Bronchial epithelial cell (primary cell): ENCODE measurements at regions not wholly inside any gene's neighbourhood (a gene's known extent, or its start where the extent isn't known, plus 50 kb on each side); places are given as distances from the start of the nearest gene placed in this dataset.
A peak's percentile ranks its signal among the peaks of the same experiment; 100 is the strongest.
"Not testable (repeated sequence)": the region's sequence is repeated elsewhere in the genome, so short reads cannot be mapped to it uniquely, and the experiment has no call there.

ENCODE experiments used
- DNase-seq: peaks from one replicate; pipeline ENCODE4 v3.0.0-alpha.2; 2010; ENCODE audit warnings: low read depth
- FAIRE-seq: peaks from 2 replicates; lab custom pipeline; 2011; peaks lifted over from hg19 to GRCh38; lab: Jason Lieb, UNC
- H3K27me3 ChIP-seq: 2 replicates; pipeline ENCODE4 v1.5.1; 2011; ENCODE audit warnings: low read length; ENCODE audit not compliant: control insufficient read depth, insufficient read depth
- H3K36me3 ChIP-seq: 2 replicates; pipeline ENCODE4 v1.5.1; 2011; ENCODE audit warnings: low read length; ENCODE audit not compliant: control insufficient read depth, insufficient read depth
- H3K4me3 ChIP-seq: 2 replicates; pipeline ENCODE4 v1.5.1; 2011; ENCODE audit warnings: mild to moderate bottlenecking, low read depth, low read length, control low read depth
- CTCF ChIP-seq: IDR thresholded peaks from 2 replicates; pipeline ENCODE4 v1.5.1; 2011; ENCODE audit warnings: mild to moderate bottlenecking, moderate library complexity, low read length, control low read depth, inconsistent platforms; ENCODE audit not compliant: insufficient read depth, severe bottlenecking

DNA sequence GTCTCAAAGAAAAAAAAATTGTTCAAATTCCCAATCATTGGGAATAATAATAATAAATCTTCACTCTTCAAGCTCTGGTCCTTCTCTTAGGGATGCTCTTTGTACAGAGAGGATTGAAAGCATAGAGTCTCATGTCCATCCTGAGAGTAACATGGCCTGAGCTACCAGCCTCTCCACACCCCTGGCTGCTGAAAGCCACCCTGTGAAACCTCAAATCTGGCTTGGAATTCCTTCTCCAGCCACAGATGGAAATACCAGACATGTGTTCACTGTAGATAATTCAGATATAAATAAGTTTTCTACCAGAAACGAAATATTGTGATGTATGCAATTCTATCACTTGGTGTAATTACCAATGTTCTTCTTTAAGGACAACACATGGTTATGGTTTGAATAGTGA lies 140.6 kb downstream of the ARSF start:
- no peaks in the 10 kb centered on the region for H3K36me3 ChIP-seq
- no peak for TF ChIP-seq CTCF
- DNase-seq, result no peak
- H3K27me3 ChIP-seq, result no peaks in the 10 kb centered on the region
- FAIRE-seq, result no peak
- H3K4me3 ChIP-seq, result no peak overlapping the region

DNA sequence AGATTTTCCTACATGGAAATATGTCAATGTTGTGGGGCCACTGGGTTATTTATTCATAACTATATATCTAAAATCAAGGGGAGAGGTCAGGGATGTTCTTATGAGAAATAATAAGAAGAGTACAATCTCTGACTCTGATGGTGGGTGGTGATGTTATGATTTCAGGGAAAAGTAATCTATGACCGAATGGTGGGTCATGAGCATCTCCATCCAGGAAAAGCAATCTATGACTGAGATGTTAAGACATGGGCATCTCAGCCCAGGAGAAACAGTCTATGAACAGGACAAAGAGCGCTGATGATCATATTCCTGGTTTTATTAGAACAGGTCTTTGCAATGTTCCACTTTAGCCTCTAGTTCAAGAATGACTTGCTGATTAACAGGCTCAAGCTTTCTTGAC lies 137.1 kb downstream of the ARSF start:
- Histone ChIP-seq H3K36me3 (no peaks in the 10 kb centered on the region), H3K4me3 (no peak overlapping the region), H3K27me3 (no peaks in the 10 kb centered on the region)
- peak; percentile 0 for DNase-seq
- TF ChIP-seq CTCF, result no peak
- no peak for FAIRE-seq

- Histone ChIP-seq H3K36me3 (no peaks in the 10 kb centered on the region), H3K4me3 (no peak overlapping the region), H3K27me3 (no peaks in the 10 kb centered on the region)
- DNase-seq (peak; percentile 72), FAIRE-seq (no peak)
- no peak for TF ChIP-seq CTCF
Observed at GRCh38 chrX:3177851-3178250, 136.6 kb downstream of the ARSF start.

- TF ChIP-seq CTCF, result no peak
- no peak for DNase-seq
- Histone ChIP-seq H3K4me3 (no peak overlapping the region), H3K36me3 (no peaks in the 10 kb centered on the region), H3K27me3 (no peaks in the 10 kb centered on the region)
- no peak for FAIRE-seq
Observed at GRCh38 chrX:3176439-3176820, 135.2 kb downstream of the ARSF start.

DNA sequence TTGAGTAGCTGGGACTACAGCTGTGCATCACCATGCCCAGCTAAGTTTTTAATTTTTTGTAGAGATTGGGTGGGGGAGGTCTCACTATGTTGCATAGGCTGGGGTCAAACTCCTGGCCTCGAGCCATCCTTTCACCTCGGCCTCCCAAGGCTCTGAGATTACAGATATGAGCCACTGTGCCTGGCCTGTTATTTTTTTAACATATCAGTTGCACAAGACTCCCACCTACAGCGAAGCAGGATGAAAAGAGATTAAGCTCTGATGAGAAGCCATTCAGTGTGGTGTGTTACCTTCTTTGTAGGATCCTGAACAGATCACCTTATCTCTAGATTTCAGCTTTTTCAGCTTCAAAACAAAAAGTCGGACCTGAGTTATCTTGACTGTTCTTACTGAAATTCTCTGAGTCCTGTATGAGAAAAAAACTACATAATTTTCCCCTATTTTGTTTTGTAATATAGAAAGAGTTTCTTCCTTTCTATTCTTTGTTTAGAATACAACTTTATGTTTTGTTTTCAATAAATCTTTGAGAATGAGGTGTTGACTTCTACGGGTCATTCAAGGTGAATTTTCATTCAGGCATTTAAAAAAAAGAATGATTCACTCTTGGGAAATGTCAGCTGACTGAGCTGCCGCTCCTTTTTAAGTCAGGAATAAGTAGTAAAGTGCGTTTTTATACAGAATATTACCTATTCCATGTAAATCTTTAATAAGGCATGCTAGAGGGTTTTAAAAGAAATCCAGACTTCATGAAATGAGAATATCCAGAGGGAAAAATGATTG lies 134.6 kb downstream of the ARSF start:
- FAIRE-seq (no peak), DNase-seq (peak; percentile 45)
- H3K4me3 ChIP-seq, result no peak overlapping the region
- no peak for TF ChIP-seq CTCF
- no peaks in the 10 kb centered on the region for H3K36me3 ChIP-seq
- no peaks in the 10 kb centered on the region for H3K27me3 ChIP-seq

GRCh38 chrX:3172156-3172555 lies 130.9 kb downstream of the ARSF start:
- not testable (repeated sequence) for FAIRE-seq

More at GRCh38 chrX:3172156-3172555, 130.9 kb downstream of the ARSF start:
- H3K4me3 ChIP-seq, H3K27me3 ChIP-seq, DNase-seq, H3K36me3 ChIP-seq: not testable (repeated sequence)
